Esophagus muscularis mucosa (tissue), 4 donors: ENCODE measurements at regions not wholly inside any gene's neighbourhood (a gene's known extent, or its start where the extent isn't known, plus 50 kb on each side); places are given as distances from the start of the nearest gene placed in this dataset.

Experiments
- DNase-seq: peaks from one replicate; pipeline ENCODE4 v3.0.0-alpha.2; 2017; ENCODE audit errors: extremely low spot score
- H3K27ac ChIP-seq, 4 donors: fragments of 200-600 bp; sonication (generic); replicated peaks in 1 of 4; 1 replicate in 3 of 4; 2 replicates in 1 of 4; pipeline ENCODE4 v1.5.1; 2016 to 2019; ENCODE audit warnings: mild to moderate bottlenecking in 1 of 4
- H3K27me3 ChIP-seq, 4 donors: fragments of 200-600 bp; sonication (generic); one replicate each; pipeline versions ENCODE4 v1.5.1 to v1.6.0; 2016 to 2019
- H3K36me3 ChIP-seq, 4 donors: fragments of 200-600 bp; sonication (generic); one replicate each; pipeline ENCODE4 v1.5.1; 2016 to 2019
- H3K4me1 ChIP-seq, 4 donors: fragments of 200-600 bp; sonication (generic); one replicate each; pipeline ENCODE4 v1.5.1; 2016 to 2019
- H3K4me3 ChIP-seq, 4 donors: fragments of 200-600 bp; sonication (generic); 1 replicate in 2 of 4; 2 replicates in 2 of 4; pipeline ENCODE4 v1.5.1; 2016 to 2019; ENCODE audit warnings: mild to moderate bottlenecking in 4 of 4, moderate library complexity in 1 of 4
- H3K9me3 ChIP-seq, 4 donors: fragments of 200-600 bp; sonication (generic); 1 replicate in 3 of 4; 2 replicates in 1 of 4; pipeline ENCODE4 v1.5.1; 2016 to 2019
- CTCF ChIP-seq, 3 experiments: fragments of 200-600 bp in 2 of 3; fragments of 450-650 bp in 1 of 3; sonication (generic) in 2 of 3; IDR thresholded peaks; one replicate each; pipeline ENCODE4 v1.5.1; 2017 to 2019; ENCODE audit warnings: antibody characterized with exemption in 3 of 3, mild to moderate bottlenecking in 2 of 3, moderate library complexity in 1 of 3
- EP300 ChIP-seq: sonication (generic); formaldehyde crosslinking; IDR thresholded peaks from one replicate; pipeline ENCODE4 v1.6.1; 2017; ENCODE audit warnings: antibody characterized with exemption
- POLR2A ChIP-seq: fragments of 450-650 bp; IDR thresholded peaks from one replicate; pipeline ENCODE4 v1.6.1; 2017; ENCODE audit warnings: antibody characterized with exemption, moderate library complexity, mild to moderate bottlenecking, low read depth
- POLR2AphosphoS5 ChIP-seq, 2 donors: sonication (generic); formaldehyde crosslinking; IDR thresholded peaks; one replicate each; pipeline ENCODE4 v1.6.1; 2017; ENCODE audit warnings: antibody characterized with exemption in 2 of 2
- WGBS: methylation state at CpG from one replicate; pipeline ENCODE4 v1.1.5; 2018; 5-methylcytosine and 5-hydroxymethylcytosine counted together
- intact Hi-C: fragments of 100-400 bp; cut with DNase I; formaldehyde crosslinking; loops from one replicate; pipeline ENCODE4 v1.15.1; 2023

GRCh38 chr10:9362721-9363120, 1308.2 kb downstream of the GATA3 start:
- WGBS: 65% methylated on average over 5 of the region's 5 CpGs
- intact Hi-C loops: no loop called here
- TF ChIP-seq EP300 (no peak), CTCF (IDR thresholded peaks at IDR 0.05) (no peak), POLR2A (no peak), POLR2AphosphoS5 (IDR thresholded peaks at IDR 0.05) (no peak)

GRCh38 chr10:9379183-9379582, 1324.7 kb downstream of the GATA3 start:
- WGBS: 97% methylated on average over 15 of the region's 15 CpGs
- no peak for DNase-seq

More at GRCh38 chr10:9362721-9363120, 1308.2 kb downstream of the GATA3 start:
- Histone ChIP-seq H3K4me3 (no peak overlapping the region), H3K27me3 (no peaks in the 10 kb centered on the region), H3K27ac (no peak overlapping the region), H3K9me3 (no peaks in the 10 kb centered on the region), H3K36me3 (no peaks in the 10 kb centered on the region), H3K4me1 (no peaks in the 10 kb centered on the region)
- no peak for DNase-seq

GRCh38 chr10:9381733-9382532, 1327.4 kb downstream of the GATA3 start:
- WGBS: 74% methylated on average over 5 of the region's 5 CpGs
- intact Hi-C loops: no loop called here
- Histone ChIP-seq H3K36me3 (no peaks in the 10 kb centered on the region), H3K4me1 (no peaks in the 10 kb centered on the region), H3K27ac (no peak overlapping the region), H3K4me3 (no peak overlapping the region), H3K27me3 (no peaks in the 10 kb centered on the region), H3K9me3 (no peaks in the 10 kb centered on the region)
- TF ChIP-seq POLR2A: no peak
- no peak for TF ChIP-seq CTCF (IDR thresholded peaks at IDR 0.05)
- no peak for TF ChIP-seq EP300
- no peak for TF ChIP-seq POLR2AphosphoS5 (IDR thresholded peaks at IDR 0.05)
- DNase-seq: no peak

More at GRCh38 chr10:9379183-9379582, 1324.7 kb downstream of the GATA3 start:
- no peaks in the 10 kb centered on the region for H3K36me3 ChIP-seq
- H3K4me1 ChIP-seq: no peaks in the 10 kb centered on the region
- intact Hi-C loops: no loop called here
- TF ChIP-seq CTCF (IDR thresholded peaks at IDR 0.05) (no peak), EP300 (no peak), POLR2AphosphoS5 (IDR thresholded peaks at IDR 0.05) (no peak), POLR2A (no peak)
- no peaks in the 10 kb centered on the region for H3K9me3 ChIP-seq
- H3K27ac ChIP-seq: no peak overlapping the region
- no peaks in the 10 kb centered on the region for H3K27me3 ChIP-seq
- H3K4me3 ChIP-seq: no peak overlapping the region

- 77% methylated on average over 3 of the region's 3 CpGs for WGBS
These were observed 1328.0 kb downstream of the GATA3 start for GRCh38 chr10:9382533-9382866.

More at GRCh38 chr10:9382533-9382866, 1328.0 kb downstream of the GATA3 start:
- TF ChIP-seq EP300 (no peak), CTCF (IDR thresholded peaks at IDR 0.05) (no peak), POLR2AphosphoS5 (IDR thresholded peaks at IDR 0.05) (no peak), POLR2A (no peak)
- H3K36me3 ChIP-seq: no peaks in the 10 kb centered on the region
- H3K27ac ChIP-seq: no peak overlapping the region
- H3K4me3 ChIP-seq: no peak overlapping the region
- H3K27me3 ChIP-seq: no peaks in the 10 kb centered on the region
- no peaks in the 10 kb centered on the region for H3K9me3 ChIP-seq
- no peaks in the 10 kb centered on the region for H3K4me1 ChIP-seq
- no peak for DNase-seq
- intact Hi-C loops: no loop called here
